Panc1 (cell line): ENCODE measurements at regions not wholly inside any gene's neighbourhood (a gene's known extent, or its start where the extent isn't known, plus 50 kb on each side); places are given as distances from the start of the nearest gene placed in this dataset.

Experiments used
- ATAC-seq: fragments of 200-7000 bp; cut with Tn5 transposase; 2 replicates; pipeline ENCODE4 v1.9.1; 2020; ENCODE audit warnings: mild to moderate bottlenecking, moderate library complexity
- BruUV-seq: library from RNA; stranded (reverse); fragments of 400-500 nt; replicated peaks from 2 replicates; lab custom pipeline; 2021; lab: Mats Ljungman, UMichigan
- CTCF ChIA-PET: fragments of 300-600 bp; sonication (Branson Sonifier 250); formaldehyde crosslinking; loops from one replicate; lab custom pipeline; 2022; ENCODE audit warnings: antibody characterized with exemption; lab: Charles Lee
- POLR2A ChIA-PET: fragments of 300-600 bp; sonication (Branson Sonifier 250); formaldehyde crosslinking; loops from one replicate; lab custom pipeline; 2022; ENCODE audit warnings: antibody characterized with exemption; lab: Charles Lee
- DNase-seq: peaks from one replicate; pipeline ENCODE4 v3.0.0-alpha.2; 2010; ENCODE audit warnings: low read depth, low spot score
- H3K27ac ChIP-seq: 2 replicates; pipeline ENCODE4 v1.5.1; 2011; ENCODE audit warnings: mild to moderate bottlenecking, low read length, inconsistent platforms
- H3K27me3 ChIP-seq: fragments of 200-500 bp; sonication (Bioruptor generic); 2 replicates; pipeline ENCODE4 v1.6.0; 2014; ENCODE audit warnings: low read length, inconsistent platforms; ENCODE audit not compliant: control insufficient read depth, insufficient read depth
- H3K36me3 ChIP-seq: fragments of 200-500 bp; sonication (Bioruptor generic); 2 replicates; pipeline ENCODE4 v1.5.1; 2014; ENCODE audit warnings: inconsistent platforms, mild to moderate bottlenecking, low read length, moderate library complexity; ENCODE audit not compliant: control insufficient read depth, insufficient read depth
- H3K4me1 ChIP-seq: 2 replicates; pipeline ENCODE4 v1.5.1; 2011; ENCODE audit warnings: inconsistent platforms, mild to moderate bottlenecking, low read length, moderate library complexity; ENCODE audit not compliant: control insufficient read depth, insufficient read depth
- H3K4me3 ChIP-seq, 2 experiments: 2 replicates each; pipeline ENCODE4 v1.5.1; 2011 to 2012; ENCODE audit warnings: low read depth in 2 of 2, low read length in 2 of 2, mild to moderate bottlenecking in 2 of 2, inconsistent platforms in 1 of 2, moderate library complexity in 1 of 2
- H3K9me3 ChIP-seq: fragments of 200-500 bp; sonication (Bioruptor generic); 2 replicates; pipeline ENCODE4 v1.5.1; 2014; ENCODE audit warnings: low read depth, mild to moderate bottlenecking, inconsistent platforms, low read length, moderate library complexity; ENCODE audit not compliant: control insufficient read depth, insufficient read depth
- CTCF ChIP-seq: fragments of 450-650 bp; IDR thresholded peaks from 2 replicates; pipeline ENCODE4 v1.5.1; 2017; ENCODE audit warnings: mild to moderate bottlenecking
- POLR2AphosphoS5 ChIP-seq: IDR thresholded peaks from 2 replicates; pipeline ENCODE4 v1.6.1; 2012; ENCODE audit warnings: mild to moderate bottlenecking, low read depth, low read length, moderate library complexity
- REST ChIP-seq, 2 experiments: IDR thresholded peaks; 2 replicates each; pipeline ENCODE4 v1.6.1; 2011 to 2012; ENCODE audit warnings: low read depth in 2 of 2, control low read depth in 1 of 2, low read length in 1 of 2, mild to moderate bottlenecking in 1 of 2, moderate library complexity in 1 of 2; ENCODE audit not compliant: insufficient read depth in 1 of 2
- SIN3A ChIP-seq: IDR thresholded peaks from 2 replicates; pipeline ENCODE4 v1.6.1; 2012; ENCODE audit warnings: low read depth, mild to moderate bottlenecking, low read length, moderate library complexity, borderline replicate concordance; ENCODE audit not compliant: insufficient read depth
- TCF7L2 ChIP-seq: IDR thresholded peaks from 2 replicates; pipeline ENCODE4 v1.6.1; 2011; ENCODE audit warnings: mild to moderate bottlenecking, low read depth, low read length, inconsistent platforms
- in situ Hi-C: cut with HindIII; loops from 2 replicates; pipeline ENCODE4 v1.10.0; 2016; ENCODE audit warnings: low sequenced_read_pairs, low pct_unique_long_range_greater_than_20kb
- intact Hi-C: fragments of 100-400 bp; cut with micrococcal nuclease; formaldehyde crosslinking; loops from one replicate; pipeline ENCODE4 v1.10.0; 2022; ENCODE audit not compliant: unreplicated experiment

- Histone ChIP-seq H3K9me3 (no peaks in the 10 kb centered on the region), H3K27me3 (no peaks in the 10 kb centered on the region), H3K4me1 (no peaks in the 10 kb centered on the region), H3K36me3 (no peaks in the 10 kb centered on the region), H3K4me3 (no peak overlapping the region), H3K27ac (no peak overlapping the region)
- intact Hi-C loops (no loop called here), in situ Hi-C loops (no loop called here)
- DNase-seq (no peak), ATAC-seq (no peak)
- no TSS peak for BruUV-seq
- CTCF ChIA-PET = no interaction called here
- POLR2A ChIA-PET = no interaction called here
- TF ChIP-seq TCF7L2 (no peak), CTCF (no peak), POLR2AphosphoS5 (no peak), SIN3A (no peak), REST (IDR thresholded peaks at IDR 0.05; ENCODE audit: insufficient read depth in 1 of 2, low read depth in 2 of 2, low read length in 1 of 2) (no peak)
Observed at GRCh38 chr7:119782286-119782685, 490.7 kb upstream of the KCND2 start.

GRCh38 chr7:119783799-119784198 lies 489.2 kb upstream of the KCND2 start:
- BruUV-seq = no TSS peak
- Histone ChIP-seq H3K4me1 (no peaks in the 10 kb centered on the region), H3K27ac (no peak overlapping the region), H3K9me3 (no peaks in the 10 kb centered on the region), H3K4me3 (no peak overlapping the region), H3K36me3 (no peaks in the 10 kb centered on the region), H3K27me3 (no peaks in the 10 kb centered on the region)
- ChIA-PET POLR2A (no interaction called here), CTCF (no interaction called here)
- DNase-seq = no peak
- intact Hi-C loops (no loop called here), in situ Hi-C loops (no loop called here)
- TF ChIP-seq TCF7L2 (no peak), SIN3A (no peak), POLR2AphosphoS5 (no peak), CTCF (no peak), REST (IDR thresholded peaks at IDR 0.05; ENCODE audit: insufficient read depth in 1 of 2, low read depth in 2 of 2, low read length in 1 of 2) (no peak)
- ATAC-seq = no peak
